ENCODE measurements at regions not wholly inside any gene's neighbourhood (a gene's known extent, or its start where the extent isn't known, plus 50 kb on each side); places are given as distances from the start of the nearest gene placed in this dataset.

- Histone ChIP-seq H3K36me3 (replicated peaks; ENCODE audit: insufficient read depth, low read depth) (no peaks in the 10 kb centered on the region), H3K9me3 (ENCODE audit: low read depth) (no peaks in the 10 kb centered on the region), H3K79me2 (no peaks in the 10 kb centered on the region), H2AFZ (no peak overlapping the region), H3K4me2 (no peak overlapping the region), H3K4me1 (ENCODE audit: insufficient read depth) (no peaks in the 10 kb centered on the region), H3K27ac (no peak overlapping the region), H3K27me3 (no peaks in the 10 kb centered on the region), H3K4me3 (no peak overlapping the region), H3K9me2 (replicated peaks; ENCODE audit: insufficient read depth) (no peaks in the 10 kb centered on the region), H4K20me1 (ENCODE audit: insufficient read depth, poor library complexity, severe bottlenecking) (no peaks in the 10 kb centered on the region)
- 92% methylated on average over 9 of the region's 9 CpGs for WGBS (ENCODE audit: low lambda C conversion rate, missing lambda C conversion rate)
- no peak for DNase-seq (ENCODE audit: low spot score)
- TF ChIP-seq EZH2 (IDR thresholded peaks at IDR 0.05; ENCODE audit: borderline replicate concordance) = no peak
- TF ChIP-seq, protein P1, sequence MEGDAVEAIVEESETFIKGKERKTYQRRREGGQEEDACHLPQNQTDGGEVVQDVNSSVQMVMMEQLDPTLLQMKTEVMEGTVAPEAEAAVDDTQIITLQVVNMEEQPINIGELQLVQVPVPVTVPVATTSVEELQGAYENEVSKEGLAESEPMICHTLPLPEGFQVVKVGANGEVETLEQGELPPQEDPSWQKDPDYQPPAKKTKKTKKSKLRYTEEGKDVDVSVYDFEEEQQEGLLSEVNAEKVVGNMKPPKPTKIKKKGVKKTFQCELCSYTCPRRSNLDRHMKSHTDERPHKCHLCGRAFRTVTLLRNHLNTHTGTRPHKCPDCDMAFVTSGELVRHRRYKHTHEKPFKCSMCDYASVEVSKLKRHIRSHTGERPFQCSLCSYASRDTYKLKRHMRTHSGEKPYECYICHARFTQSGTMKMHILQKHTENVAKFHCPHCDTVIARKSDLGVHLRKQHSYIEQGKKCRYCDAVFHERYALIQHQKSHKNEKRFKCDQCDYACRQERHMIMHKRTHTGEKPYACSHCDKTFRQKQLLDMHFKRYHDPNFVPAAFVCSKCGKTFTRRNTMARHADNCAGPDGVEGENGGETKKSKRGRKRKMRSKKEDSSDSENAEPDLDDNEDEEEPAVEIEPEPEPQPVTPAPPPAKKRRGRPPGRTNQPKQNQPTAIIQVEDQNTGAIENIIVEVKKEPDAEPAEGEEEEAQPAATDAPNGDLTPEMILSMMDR (IDR thresholded peaks at IDR 0.05; ENCODE audit: poor library complexity) = no peak
- TF ChIP-seq EZH2phosphoT487 (IDR thresholded peaks at IDR 0.05; ENCODE audit: low read depth, severe bottlenecking, unreplicated experiment) = no peak
Measured at GRCh38 chr18:73943763-73944162, 203.9 kb downstream of the FBXO15 start.

- no peak overlapping the region for H2AFZ ChIP-seq
- H3K36me3 ChIP-seq (replicated peaks; ENCODE audit: insufficient read depth, low read depth) = no peaks in the 10 kb centered on the region
- no peaks in the 10 kb centered on the region for H3K79me2 ChIP-seq
- no peak overlapping the region for H3K4me3 ChIP-seq
- TF ChIP-seq, protein P1 (IDR thresholded peaks at IDR 0.05; ENCODE audit: poor library complexity) = no peak
- TF ChIP-seq EZH2phosphoT487 (IDR thresholded peaks at IDR 0.05; ENCODE audit: low read depth, severe bottlenecking, unreplicated experiment) (no peak), EZH2 (IDR thresholded peaks at IDR 0.05; ENCODE audit: borderline replicate concordance) (no peak)
- DNase-seq (ENCODE audit: low spot score) = no peak
- 84% methylated on average over 4 of the region's 4 CpGs for WGBS (ENCODE audit: low lambda C conversion rate, missing lambda C conversion rate)
- H3K27ac ChIP-seq = no peak overlapping the region
- H3K27me3 ChIP-seq = no peaks in the 10 kb centered on the region
- no peaks in the 10 kb centered on the region for H3K4me1 ChIP-seq (ENCODE audit: insufficient read depth)
- H3K9me2 ChIP-seq (replicated peaks; ENCODE audit: insufficient read depth) = no peaks in the 10 kb centered on the region
- H3K4me2 ChIP-seq = no peak overlapping the region
- H4K20me1 ChIP-seq (ENCODE audit: insufficient read depth, poor library complexity, severe bottlenecking) = no peaks in the 10 kb centered on the region
- H3K9me3 ChIP-seq (ENCODE audit: low read depth) = no peaks in the 10 kb centered on the region
Measured at GRCh38 chr18:73942956-73943355, 204.7 kb downstream of the FBXO15 start.

DNA sequence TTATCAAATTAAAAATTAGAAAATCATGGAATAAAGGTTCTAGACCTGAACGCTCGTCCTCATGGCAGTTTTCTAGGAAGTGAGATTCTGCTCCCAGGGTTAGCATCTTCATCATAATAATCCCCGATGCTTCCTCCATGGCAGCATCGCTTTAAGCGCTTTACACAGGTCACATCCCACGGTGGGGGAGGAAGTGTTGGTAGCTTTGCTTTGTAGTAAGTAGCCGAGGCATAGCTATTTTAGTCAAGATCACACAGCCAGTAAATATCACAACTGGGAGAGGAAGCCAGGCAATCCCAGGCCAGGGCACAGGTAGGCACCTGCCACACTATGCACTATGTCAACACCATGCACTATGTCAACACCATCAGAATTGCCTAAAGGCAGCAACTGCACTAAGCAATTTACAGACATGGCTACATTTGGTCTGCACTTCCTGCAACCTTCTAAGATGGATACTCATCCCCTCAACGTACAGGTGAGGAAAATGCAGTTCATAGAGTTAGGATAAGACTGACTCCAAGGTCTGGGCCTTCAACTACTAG lies 205.5 kb downstream of the FBXO15 start:
- Histone ChIP-seq H3K27ac (no peak overlapping the region), H3K27me3 (no peaks in the 10 kb centered on the region), H3K36me3 (replicated peaks; ENCODE audit: insufficient read depth, low read depth) (no peaks in the 10 kb centered on the region), H3K9me2 (replicated peaks; ENCODE audit: insufficient read depth) (no peaks in the 10 kb centered on the region), H3K4me3 (no peak overlapping the region), H2AFZ (no peak overlapping the region), H4K20me1 (ENCODE audit: insufficient read depth, poor library complexity, severe bottlenecking) (no peaks in the 10 kb centered on the region), H3K4me1 (ENCODE audit: insufficient read depth) (no peaks in the 10 kb centered on the region), H3K4me2 (no peak overlapping the region), H3K79me2 (no peaks in the 10 kb centered on the region), H3K9me3 (ENCODE audit: low read depth) (no peaks in the 10 kb centered on the region)
- TF ChIP-seq, protein P1 (IDR thresholded peaks at IDR 0.05; ENCODE audit: poor library complexity) = no peak
- no peak for TF ChIP-seq EZH2 (IDR thresholded peaks at IDR 0.05; ENCODE audit: borderline replicate concordance)
- no peak for TF ChIP-seq EZH2phosphoT487 (IDR thresholded peaks at IDR 0.05; ENCODE audit: low read depth, severe bottlenecking, unreplicated experiment)
- no peak for DNase-seq (ENCODE audit: low spot score)
- WGBS (ENCODE audit: low lambda C conversion rate, missing lambda C conversion rate) = 87% methylated on average over 8 of the region's 8 CpGs

- Histone ChIP-seq H3K27ac (no peak overlapping the region), H3K79me2 (no peaks in the 10 kb centered on the region), H3K9me2 (replicated peaks; ENCODE audit: insufficient read depth) (no peaks in the 10 kb centered on the region), H3K36me3 (replicated peaks; ENCODE audit: insufficient read depth, low read depth) (no peaks in the 10 kb centered on the region), H3K27me3 (no peaks in the 10 kb centered on the region), H4K20me1 (ENCODE audit: insufficient read depth, poor library complexity, severe bottlenecking) (no peaks in the 10 kb centered on the region), H3K4me1 (ENCODE audit: insufficient read depth) (no peaks in the 10 kb centered on the region), H3K4me2 (no peak overlapping the region), H3K4me3 (no peak overlapping the region), H2AFZ (no peak overlapping the region), H3K9me3 (ENCODE audit: low read depth) (no peaks in the 10 kb centered on the region)
- DNase-seq (ENCODE audit: low spot score) = no peak
- TF ChIP-seq EZH2phosphoT487 (IDR thresholded peaks at IDR 0.05; ENCODE audit: low read depth, severe bottlenecking, unreplicated experiment) (no peak), EZH2 (IDR thresholded peaks at IDR 0.05; ENCODE audit: borderline replicate concordance) (no peak)
- TF ChIP-seq, protein P1 (IDR thresholded peaks at IDR 0.05; ENCODE audit: poor library complexity) = no peak
- WGBS (ENCODE audit: low lambda C conversion rate, missing lambda C conversion rate) = 84% methylated on average over 8 of the region's 8 CpGs
Measured at GRCh38 chr18:73940721-73941120, 206.9 kb downstream of the FBXO15 start.

Data from hepatocyte (in vitro differentiated cells).